ENCODE measurements at regions not wholly inside any gene's neighbourhood (a gene's known extent, or its start where the extent isn't known, plus 50 kb on each side); places are given as distances from the start of the nearest gene placed in this dataset.

- no peak for DNase-seq
Observed at GRCh38 chr11:28767574-28767973, 659.4 kb downstream of the METTL15 start.

- no peak for DNase-seq
Observed at GRCh38 chr11:28763876-28764275, 655.7 kb downstream of the METTL15 start.

GRCh38 chr11:28763151-28763550 lies 655.0 kb downstream of the METTL15 start:
- DNase-seq: no peak

- DNase-seq: no peak
Observed at GRCh38 chr11:28760676-28761390, 652.6 kb downstream of the METTL15 start.

- DNase-seq: no peak
Observed at GRCh38 chr11:28759311-28759710, 651.1 kb downstream of the METTL15 start.

GRCh38 chr11:28757725-28758515 lies 649.7 kb downstream of the METTL15 start:
- no peak for DNase-seq

GRCh38 chr11:28756977-28757376 lies 648.8 kb downstream of the METTL15 start:
- no peak for DNase-seq

GRCh38 chr11:28743061-28743550 lies 634.9 kb downstream of the METTL15 start:
- DNase-seq: no peak

- DNase-seq: no peak
Observed at GRCh38 chr11:28739489-28740280, 631.5 kb downstream of the METTL15 start.

- no peak for DNase-seq
Observed at GRCh38 chr11:28738549-28738948, 630.4 kb downstream of the METTL15 start.

GRCh38 chr11:28736256-28736655 lies 628.1 kb downstream of the METTL15 start:
- DNase-seq: no peak

GRCh38 chr11:28735511-28735910 lies 627.3 kb downstream of the METTL15 start:
- DNase-seq: no peak

- no peak for DNase-seq
Observed at GRCh38 chr11:28730889-28731288, 622.7 kb downstream of the METTL15 start.

GRCh38 chr11:28730336-28730735 lies 622.1 kb downstream of the METTL15 start:
- no peak for DNase-seq

GRCh38 chr11:28729339-28729738 lies 621.2 kb downstream of the METTL15 start:
- DNase-seq: no peak

GRCh38 chr11:28728666-28729065 lies 620.5 kb downstream of the METTL15 start:
- no peak for DNase-seq

GRCh38 chr11:28727254-28727653 lies 619.1 kb downstream of the METTL15 start:
- no peak for DNase-seq

- no peak for DNase-seq
Observed at GRCh38 chr11:28726432-28726831, 618.2 kb downstream of the METTL15 start.

GRCh38 chr11:28715726-28716125 lies 607.5 kb downstream of the METTL15 start:
- no peak for DNase-seq

- DNase-seq: no peak
Observed at GRCh38 chr11:28713850-28714249, 605.7 kb downstream of the METTL15 start.

- no peak for DNase-seq
Observed at GRCh38 chr11:28708075-28708474, 599.9 kb downstream of the METTL15 start.

- no peak for DNase-seq
Observed at GRCh38 chr11:28704801-28705200, 596.6 kb downstream of the METTL15 start.

GRCh38 chr11:28703371-28703770 lies 595.2 kb downstream of the METTL15 start:
- DNase-seq: no peak

All from hematopoietic multipotent progenitor cell treated with erythropoietin and hydrocortisone succinate and interleukin-3 and kit ligand, for 6 days (in vitro differentiated cells).